ENCODE measurements at regions not wholly inside any gene's neighbourhood (a gene's known extent, or its start where the extent isn't known, plus 50 kb on each side); places are given as distances from the start of the nearest gene placed in this dataset.

DNA sequence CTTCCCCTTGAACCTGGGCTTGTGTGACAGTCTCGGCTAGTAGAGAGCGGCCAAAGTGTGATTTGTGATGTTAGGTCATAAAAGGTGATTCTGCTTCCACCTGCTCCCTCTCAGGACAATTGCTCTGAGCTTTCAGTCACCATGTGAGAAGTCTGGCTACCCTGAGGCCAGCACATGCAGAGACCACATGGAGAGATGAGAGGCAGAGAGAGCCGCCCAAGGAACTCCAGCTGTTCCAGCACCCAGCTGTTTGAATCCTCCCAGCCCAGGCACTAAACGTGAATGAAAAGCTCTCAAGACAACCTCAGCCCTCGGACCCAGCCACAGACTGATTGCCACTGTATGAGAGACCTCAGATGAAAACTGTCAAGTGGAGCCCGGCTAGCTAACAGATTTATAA lies 143.4 kb upstream of the EEF1E1 start:
- no peak overlapping the region for H3K4me2 ChIP-seq (ENCODE audit: insufficient read depth, insufficient read length, low read length)
- H3T11ph ChIP-seq (ENCODE audit: low read length) = no peak overlapping the region
- H3K27me3 ChIP-seq (ENCODE audit: insufficient read depth, low read length) = no peaks in the 10 kb centered on the region
- H3K9ac ChIP-seq (ENCODE audit: extremely low read depth, insufficient read length, low read length) = no peak overlapping the region
- no peak for DNase-seq
- no peak overlapping the region for H2BK120ac ChIP-seq (ENCODE audit: low read depth, low read length, poor library complexity, severe bottlenecking)
- H3K27ac Mint-ChIP-seq = no peak overlapping the region
- H3K18ac ChIP-seq (ENCODE audit: insufficient read length, low read depth, low read length) = no peak overlapping the region
- H4K91ac ChIP-seq (ENCODE audit: insufficient read length, low read depth, low read length) = no peak overlapping the region
- H3K14ac ChIP-seq (ENCODE audit: insufficient read depth, low read length) = no peak overlapping the region
- H3K79me2 ChIP-seq (ENCODE audit: insufficient read depth, low read length) = no peaks in the 10 kb centered on the region
- H3K27me3 Mint-ChIP-seq (ENCODE audit: low read depth) = no peaks in the 10 kb centered on the region; the same call in 1 of the 2 replicates
- no peak overlapping the region for H3K56ac ChIP-seq (ENCODE audit: insufficient read length, low read depth, low read length)
- no peak overlapping the region for H3K4me3 Mint-ChIP-seq
- no peaks in the 10 kb centered on the region for H3K9me3 Mint-ChIP-seq
- H2AFZ ChIP-seq (ENCODE audit: low read length) = no peak overlapping the region
- no peak overlapping the region for H4K5ac ChIP-seq (ENCODE audit: insufficient read length, low read depth, low read length)
- no peak overlapping the region for H2BK20ac ChIP-seq (ENCODE audit: low read depth, low read length, poor library complexity, severe bottlenecking)
- H2AK5ac ChIP-seq (ENCODE audit: insufficient read length, low read length) = no peak overlapping the region
- no peak overlapping the region for H3K4ac ChIP-seq (ENCODE audit: low read depth, low read length)
- H2BK5ac ChIP-seq (ENCODE audit: insufficient read length, low read length) = no peak overlapping the region
- H3K23ac ChIP-seq (ENCODE audit: insufficient read length, low read depth, low read length) = no peak overlapping the region
- H2BK15ac ChIP-seq (ENCODE audit: low read depth, low read length) = no peak overlapping the region
- H3K4me1 ChIP-seq (ENCODE audit: insufficient read depth, low read length) = no peaks in the 10 kb centered on the region
- TF ChIP-seq, protein P1, sequence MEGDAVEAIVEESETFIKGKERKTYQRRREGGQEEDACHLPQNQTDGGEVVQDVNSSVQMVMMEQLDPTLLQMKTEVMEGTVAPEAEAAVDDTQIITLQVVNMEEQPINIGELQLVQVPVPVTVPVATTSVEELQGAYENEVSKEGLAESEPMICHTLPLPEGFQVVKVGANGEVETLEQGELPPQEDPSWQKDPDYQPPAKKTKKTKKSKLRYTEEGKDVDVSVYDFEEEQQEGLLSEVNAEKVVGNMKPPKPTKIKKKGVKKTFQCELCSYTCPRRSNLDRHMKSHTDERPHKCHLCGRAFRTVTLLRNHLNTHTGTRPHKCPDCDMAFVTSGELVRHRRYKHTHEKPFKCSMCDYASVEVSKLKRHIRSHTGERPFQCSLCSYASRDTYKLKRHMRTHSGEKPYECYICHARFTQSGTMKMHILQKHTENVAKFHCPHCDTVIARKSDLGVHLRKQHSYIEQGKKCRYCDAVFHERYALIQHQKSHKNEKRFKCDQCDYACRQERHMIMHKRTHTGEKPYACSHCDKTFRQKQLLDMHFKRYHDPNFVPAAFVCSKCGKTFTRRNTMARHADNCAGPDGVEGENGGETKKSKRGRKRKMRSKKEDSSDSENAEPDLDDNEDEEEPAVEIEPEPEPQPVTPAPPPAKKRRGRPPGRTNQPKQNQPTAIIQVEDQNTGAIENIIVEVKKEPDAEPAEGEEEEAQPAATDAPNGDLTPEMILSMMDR (conservative IDR thresholded peaks at IDR 0.05) = no peak
- H4K8ac ChIP-seq (replicated peaks; ENCODE audit: insufficient read length, low read depth, low read length) = no peak overlapping the region
- H3K9me3 ChIP-seq (ENCODE audit: control insufficient read depth, low read depth, low read length) = no peaks in the 10 kb centered on the region
- no peaks in the 10 kb centered on the region for H3K36me3 Mint-ChIP-seq (ENCODE audit: insufficient read depth in 1 of 3, low read depth in 3 of 3)
- no peak overlapping the region for H3K27ac ChIP-seq (ENCODE audit: insufficient read length, low read depth, low read length)
- no peaks in the 10 kb centered on the region for H3K79me1 ChIP-seq (ENCODE audit: insufficient read depth, low read depth, low read length, poor library complexity, severe bottlenecking)
- no peak overlapping the region for H2BK12ac ChIP-seq (ENCODE audit: insufficient read length, low read depth, low read length)
- WGBS (ENCODE audit: extremely low coverage, insufficient read length, low lambda C conversion rate) = no CpG with 5 or more reads among the region's 6 CpGs
- H4K20me1 ChIP-seq (ENCODE audit: control insufficient read depth, insufficient read depth, insufficient read length) = no peaks in the 10 kb centered on the region
- no peaks in the 10 kb centered on the region for H3K23me2 ChIP-seq (ENCODE audit: insufficient read length, low read depth, low read length, poor library complexity, severe bottlenecking)
- peaks cover 12 to 19% of the 10 kb centered on the region in 2 experiments for H3K4me1 Mint-ChIP-seq

Measured in H9 (cell line).